ENCODE measurements at regions not wholly inside any gene's neighbourhood (a gene's known extent, or its start where the extent isn't known, plus 50 kb on each side); places are given as distances from the start of the nearest gene placed in this dataset.
A peak's percentile ranks its signal among the peaks of the same experiment; 100 is the strongest.

GRCh38 chr2:10239561-10239967 is 63.1 kb upstream of the HPCAL1 start:
- no peaks in the 10 kb centered on the region for H3K9me2 ChIP-seq (ENCODE audit: insufficient read depth)
- H3K79me2 ChIP-seq (replicated peaks; ENCODE audit: insufficient read depth) = no peaks in the 10 kb centered on the region
- Mint-ChIP-seq H3K27me3 (ENCODE audit: insufficient read depth, low read depth, poor library complexity) (peaks cover 4% of the 10 kb centered on the region), H3K9me3 (no peaks in the 10 kb centered on the region; the same call in 2 of the 3 replicates), H3K4me3 (no peak overlapping the region), H3K4me1 (no peaks in the 10 kb centered on the region; the same call in 2 of the 3 replicates), H3K27ac (no peak overlapping the region), H3K36me3 (ENCODE audit: low read depth) (no peaks in the 10 kb centered on the region)
- H3K4me2 ChIP-seq = no peak overlapping the region
- no peaks in the 10 kb centered on the region for H3K4me1 ChIP-seq (ENCODE audit: insufficient read depth)
- H3K27ac ChIP-seq (ENCODE audit: low read depth) = no peak overlapping the region
- ATAC-seq = peak; percentile 92
- H3K36me3 ChIP-seq (ENCODE audit: insufficient read depth) = no peaks in the 10 kb centered on the region
- no peak overlapping the region for H3K4me3 ChIP-seq
- no peaks in the 10 kb centered on the region for H3K27me3 ChIP-seq (ENCODE audit: insufficient read depth)
- peak; percentile 69 for DNase-seq (ENCODE audit: low spot score)
- H3F3A ChIP-seq (replicated peaks; ENCODE audit: low read depth) = no peaks in the 10 kb centered on the region
- H2AFZ ChIP-seq = peak overlapping the region; percentile 69; the same call in 1 of the 2 replicates
- no peak for TF ChIP-seq EZH2phosphoT487 (IDR thresholded peaks at IDR 0.05; ENCODE audit: unreplicated experiment)
- TF ChIP-seq CTCF (conservative IDR thresholded peaks at IDR 0.05; ENCODE audit: low read depth in 2 of 2) = peak; percentile 53 to 58
- no peaks in the 10 kb centered on the region for H4K20me1 ChIP-seq (replicated peaks; ENCODE audit: insufficient read depth)

GRCh38 chr2:10240161-10240681 is 62.5 kb upstream of the HPCAL1 start:
- Histone ChIP-seq H3K27ac (ENCODE audit: low read depth) (no peak overlapping the region), H3K36me3 (ENCODE audit: insufficient read depth) (no peaks in the 10 kb centered on the region), H3F3A (replicated peaks; ENCODE audit: low read depth) (no peaks in the 10 kb centered on the region), H3K79me2 (replicated peaks; ENCODE audit: insufficient read depth) (no peaks in the 10 kb centered on the region), H3K4me1 (ENCODE audit: insufficient read depth) (no peaks in the 10 kb centered on the region), H3K4me2 (no peak overlapping the region), H2AFZ (no peak overlapping the region), H3K9me2 (ENCODE audit: insufficient read depth) (no peaks in the 10 kb centered on the region), H3K4me3 (no peak overlapping the region), H4K20me1 (replicated peaks; ENCODE audit: insufficient read depth) (no peaks in the 10 kb centered on the region), H3K27me3 (ENCODE audit: insufficient read depth) (no peaks in the 10 kb centered on the region)
- H3K36me3 Mint-ChIP-seq (ENCODE audit: low read depth) = no peaks in the 10 kb centered on the region
- ATAC-seq (no peak), DNase-seq (ENCODE audit: low spot score) (no peak)
- no peaks in the 10 kb centered on the region; the same call in 2 of the 3 replicates for H3K9me3 Mint-ChIP-seq
- H3K4me3 Mint-ChIP-seq = no peak overlapping the region
- no peaks in the 10 kb centered on the region; the same call in 2 of the 3 replicates for H3K4me1 Mint-ChIP-seq
- TF ChIP-seq ZNF114 (CRISPR knock-in tag; IDR thresholded peaks at IDR 0.05) (no peak), ZNF462 (CRISPR knock-in tag; IDR thresholded peaks at IDR 0.05) (no peak), CREB1 (CRISPR knock-in tag; IDR thresholded peaks at IDR 0.05; ENCODE audit: low read depth) (no peak)
- peaks cover 4% of the 10 kb centered on the region for H3K27me3 Mint-ChIP-seq (ENCODE audit: insufficient read depth, low read depth, poor library complexity)
- H3K27ac Mint-ChIP-seq = no peak overlapping the region
